Stimulated activated CD4-positive, alpha-beta T cell treated with anti-CD3 and anti-CD28 coated beads, Interleukin-1b, Interleukin-23, amount 100 ng/mL, for 4 hours (primary cell): ENCODE measurements at regions not wholly inside any gene's neighbourhood (a gene's known extent, or its start where the extent isn't known, plus 50 kb on each side); places are given as distances from the start of the nearest gene placed in this dataset.
"Not testable (repeated sequence)": the region's sequence is repeated elsewhere in the genome, so short reads cannot be mapped to it uniquely, and the experiment has no call there.

ENCODE experiments used
- DNase-seq, 2 donors: peaks; one replicate each; pipeline ENCODE4 v3.0.0-alpha.2; 2020; ENCODE audit warnings: low read depth in 2 of 2

- no peak for DNase-seq
Observed at GRCh38 chr3:81913886-81914663, 152.6 kb upstream of the GBE1 start.

- no peak for DNase-seq
Observed at GRCh38 chr3:81911221-81911620, 149.8 kb upstream of the GBE1 start.

GRCh38 chr3:81910244-81910852, 148.9 kb upstream of the GBE1 start:
- DNase-seq: no peak

GRCh38 chr3:81909796-81910195, 148.4 kb upstream of the GBE1 start:
- no peak for DNase-seq

- DNase-seq: no peak
Observed at GRCh38 chr3:81908561-81908960, 147.1 kb upstream of the GBE1 start.

DNA sequence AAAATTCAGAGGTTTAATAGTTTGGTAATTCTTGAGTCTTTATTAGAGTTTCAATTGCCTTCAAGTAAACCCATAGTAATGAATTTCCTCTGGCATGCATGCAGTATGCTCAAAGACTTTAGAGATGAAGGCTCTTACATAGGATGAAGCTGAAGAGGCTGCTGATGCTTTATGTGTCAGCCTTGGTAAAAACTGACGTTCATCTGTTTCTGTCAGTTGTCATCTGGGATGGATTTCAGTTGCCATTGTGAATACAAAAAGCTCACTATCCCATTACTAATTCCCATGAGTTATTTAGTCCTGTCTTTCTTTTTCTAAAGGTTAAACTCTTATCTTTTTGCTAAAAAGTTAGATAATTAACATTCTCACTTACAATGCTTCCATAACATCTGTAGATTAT, 136.9 kb upstream of the GBE1 start:
- no peak for DNase-seq

GRCh38 chr3:81894598-81894997, 133.2 kb upstream of the GBE1 start:
- no peak for DNase-seq

DNA sequence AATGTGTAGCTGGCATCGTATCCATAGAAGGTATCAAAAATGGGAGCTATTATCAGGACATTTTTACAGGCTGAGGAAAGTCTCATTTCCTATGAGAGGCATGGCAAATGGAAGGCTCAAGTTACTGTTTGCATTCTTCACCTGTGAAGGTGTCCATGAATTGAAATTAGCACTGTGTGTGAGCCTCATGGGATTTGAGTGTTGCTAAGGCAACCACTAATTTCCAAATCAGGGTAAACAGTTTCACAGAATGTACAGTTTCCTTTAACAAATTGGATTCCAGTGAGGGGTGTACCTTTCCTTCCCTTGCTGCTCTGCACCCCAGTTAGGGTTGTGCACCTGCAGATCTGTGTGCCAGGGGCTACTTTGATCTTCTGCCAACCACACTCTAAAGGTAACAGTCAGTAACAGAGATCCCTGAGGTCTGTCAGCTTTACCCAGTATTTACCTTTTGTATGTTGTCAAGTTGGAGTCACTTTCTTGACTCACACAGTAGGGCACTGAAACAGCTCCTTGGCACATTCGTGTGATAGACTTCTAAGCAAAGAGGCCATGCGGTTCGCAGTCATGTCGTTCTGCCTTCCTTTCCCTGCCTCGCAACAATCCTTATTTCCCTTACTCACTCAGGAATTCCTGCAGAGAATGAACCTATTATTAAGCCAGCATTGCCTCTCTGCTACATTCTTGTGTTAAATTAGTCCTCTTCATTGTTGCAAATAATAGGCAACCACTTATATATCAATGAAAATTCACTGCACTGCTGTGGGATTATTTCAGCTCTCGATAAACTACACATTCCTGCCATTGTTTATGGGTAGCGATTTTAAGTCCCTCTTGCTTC, 129.8 kb upstream of the GBE1 start:
- DNase-seq: no peak

- no peak for DNase-seq
Observed at GRCh38 chr3:81888914-81889557, 127.6 kb upstream of the GBE1 start.

DNA sequence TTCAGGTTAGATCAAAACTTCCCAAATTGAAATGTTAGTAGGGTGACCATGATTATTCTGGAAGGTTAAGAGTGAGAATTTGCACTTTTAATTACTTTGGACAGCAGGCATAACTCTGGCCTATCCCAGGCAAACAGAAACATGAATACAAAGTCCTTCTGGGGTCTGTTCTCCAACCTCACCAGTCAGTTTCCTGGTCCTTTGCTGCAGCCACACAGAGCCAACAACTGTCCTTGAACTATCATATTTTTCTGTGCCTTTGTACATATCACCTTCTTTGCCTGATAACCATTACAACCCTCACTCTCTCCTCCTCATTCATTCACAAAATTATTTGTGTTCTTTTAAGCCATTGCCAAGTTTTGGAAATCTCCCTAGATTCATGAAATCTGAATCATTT, 126.0 kb upstream of the GBE1 start:
- DNase-seq: no peak

DNA sequence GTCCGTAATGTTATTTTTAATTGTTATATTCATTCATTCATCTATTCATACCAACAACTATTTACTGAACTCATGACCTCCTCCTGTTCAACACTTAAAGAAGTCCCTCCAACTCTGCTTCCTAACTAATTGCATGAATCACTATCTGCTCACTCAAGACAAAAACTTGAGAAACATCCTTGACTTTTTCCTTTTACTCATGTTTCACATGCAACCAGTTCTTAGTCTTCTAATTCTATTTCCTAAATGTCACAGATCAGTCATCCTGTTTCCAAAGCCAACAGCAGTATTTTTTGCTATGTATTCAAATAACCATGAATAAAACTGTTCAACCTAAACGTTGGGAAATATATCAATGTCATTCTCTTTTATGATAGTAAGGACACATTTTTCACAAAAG, 124.6 kb upstream of the GBE1 start:
- DNase-seq: no peak

- no peak for DNase-seq
Observed at GRCh38 chr3:81884791-81885190, 123.3 kb upstream of the GBE1 start.

GRCh38 chr3:81876826-81877225, 115.4 kb upstream of the GBE1 start:
- DNase-seq: no peak

GRCh38 chr3:81874738-81875137, 113.3 kb upstream of the GBE1 start:
- no peak for DNase-seq

DNA sequence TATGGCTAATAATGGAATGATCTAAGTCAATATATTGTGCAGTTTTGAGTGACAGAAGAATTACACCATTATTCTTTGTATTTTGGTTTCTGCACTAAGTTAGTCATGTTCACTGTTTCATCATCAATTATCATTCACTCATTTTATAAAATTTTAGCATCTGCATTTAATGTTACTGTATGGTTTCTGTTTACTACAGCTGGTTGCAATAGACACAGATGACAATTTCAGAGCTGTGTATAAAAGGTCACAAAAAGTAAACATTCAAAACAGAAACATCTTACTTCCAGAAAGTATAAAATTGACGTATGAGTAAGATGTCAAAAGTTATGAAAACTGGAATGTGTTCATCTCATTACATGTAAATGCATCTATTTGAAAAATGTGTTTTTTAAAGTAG, 111.1 kb upstream of the GBE1 start:
- no peak for DNase-seq

- no peak for DNase-seq
Observed at GRCh38 chr3:81871358-81872155, 110.1 kb upstream of the GBE1 start.

GRCh38 chr3:81869382-81869781, 107.9 kb upstream of the GBE1 start:
- no peak for DNase-seq

DNA sequence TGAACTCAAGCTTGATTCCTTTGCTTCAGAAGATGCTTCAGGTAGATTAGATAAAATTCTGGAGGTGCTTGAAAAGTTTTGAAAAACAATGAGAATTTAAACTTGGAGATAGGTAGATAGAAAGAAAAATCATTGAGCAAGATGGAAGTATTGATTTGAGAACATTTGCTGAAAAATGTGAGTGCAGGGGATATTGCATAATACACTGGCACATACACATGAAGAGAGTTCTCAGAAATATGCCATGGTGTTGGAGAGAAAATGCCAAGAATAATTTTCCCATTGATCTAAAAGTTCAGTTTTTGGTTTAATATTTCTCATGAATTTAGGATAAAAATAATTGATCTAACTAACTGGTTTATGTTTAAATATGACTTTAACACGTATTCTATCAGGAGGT, 107.2 kb upstream of the GBE1 start:
- no peak for DNase-seq

GRCh38 chr3:81867875-81868274, 106.4 kb upstream of the GBE1 start:
- DNase-seq: no peak

DNA sequence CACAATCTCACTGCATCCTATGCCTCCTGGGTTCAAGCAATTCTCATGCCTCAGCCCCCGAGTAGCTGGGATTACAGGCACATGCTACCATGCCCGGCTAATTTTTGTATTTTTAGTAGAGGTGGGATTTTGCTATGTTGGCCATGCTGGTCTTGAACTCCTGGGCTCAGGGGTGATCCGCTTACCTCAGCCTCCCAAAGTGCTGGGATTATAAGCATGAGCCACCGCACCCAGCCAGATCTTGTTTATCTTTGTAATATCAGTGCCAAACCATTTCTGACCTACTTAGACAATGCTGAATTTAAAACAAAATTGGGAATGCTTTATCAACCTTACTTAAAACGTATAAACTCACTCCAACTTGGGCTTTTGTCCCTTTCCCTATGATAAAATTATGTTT, 103.7 kb upstream of the GBE1 start:
- DNase-seq: not testable (repeated sequence)

GRCh38 chr3:81864272-81864671, 102.8 kb upstream of the GBE1 start:
- no peak for DNase-seq
